Heart left ventricle (tissue), 13 donors: ENCODE measurements at regions not wholly inside any gene's neighbourhood (a gene's known extent, or its start where the extent isn't known, plus 50 kb on each side); places are given as distances from the start of the nearest gene placed in this dataset.
A peak's percentile ranks its signal among the peaks of the same experiment; 100 is the strongest.

Experiments
- POLR2A ChIP-seq, 2 donors: fragments of 450-650 bp; IDR thresholded peaks; one replicate each; pipeline ENCODE4 v1.6.1; 2017; ENCODE audit warnings: antibody characterized with exemption in 2 of 2, mild to moderate bottlenecking in 2 of 2, moderate library complexity in 2 of 2
- TF ChIP-seq, protein P1 (sequence below), 12 donors: fragments of 200-600 bp; sonication (generic) in 4 of 12; IDR thresholded peaks; one replicate each; pipeline versions ENCODE4 v1.5.0 to v1.8.0; 2018 to 2022; ENCODE audit warnings: antibody characterized with exemption in 12 of 12, mild to moderate bottlenecking in 5 of 12
- donor health status: ischemic (EF 13 %, LVEDD 7.1; RV severe dilation, severe dysfunction).
- donor health status: DM: no; HTN: yes; CAD: no.
- donor health status: DM: no; HTN: no; CAD: no.
- donor health status: ischemic (EF 25% LVEDD 6.9; RV normal size, moderate dysfunction).
- donor health status: ischemic (EF 25% LVEDD 5.7; RV mildly dilated, moderate dysfunction).
- donor health status: ischemic (EF 35%, LVEDD 5.7; RV mildly dilated, moderate dysfunction).
- donor health status: nonischemic (EF 11% LVEDD 7.7; RV severe dilation, severe dysfunction).
- donor health status: DM: yes; HTN: yes; CAD: no.
- donor health status: PGD.
- donor health status: ischemic (EF 29% LVEDD 5.4; RV normal size, mild dysfunction).
- donor health status: nonischemic (EF 23%, LVEDD 6.1; RV moderate dilation, normal function).

DNA sequence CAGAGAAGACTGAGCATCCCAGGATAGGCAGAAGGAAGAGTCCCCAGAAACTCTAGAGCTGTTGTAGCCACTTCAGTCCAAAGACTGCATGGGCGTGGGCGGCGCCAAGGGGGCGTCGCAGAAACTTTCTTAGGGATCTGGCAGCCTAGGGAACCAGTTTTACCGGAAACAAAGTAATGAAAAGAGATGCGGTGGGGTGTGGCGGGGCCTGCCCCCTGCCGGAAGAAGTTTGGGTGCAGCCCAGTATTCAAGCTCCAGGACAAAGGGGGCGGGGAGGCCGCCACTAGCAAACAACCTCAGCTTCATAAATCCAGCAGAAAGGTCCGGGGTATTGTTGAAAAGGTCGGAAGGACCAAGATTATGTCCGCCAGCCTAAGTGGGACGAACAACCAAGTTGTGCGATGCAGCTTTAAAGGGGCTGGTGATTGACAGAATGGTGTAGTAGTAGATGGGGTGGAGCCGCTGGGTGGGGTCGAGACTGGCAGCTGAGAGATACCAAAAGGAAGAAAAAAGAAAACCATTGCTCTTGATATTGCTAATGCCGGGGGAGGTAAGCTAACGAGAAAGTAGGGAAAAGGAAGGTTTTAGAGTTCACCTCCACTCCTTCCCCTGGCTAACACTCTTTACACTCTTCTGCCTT, 190.5 kb downstream of the RRAGB start:
- TF ChIP-seq, protein P1, sequence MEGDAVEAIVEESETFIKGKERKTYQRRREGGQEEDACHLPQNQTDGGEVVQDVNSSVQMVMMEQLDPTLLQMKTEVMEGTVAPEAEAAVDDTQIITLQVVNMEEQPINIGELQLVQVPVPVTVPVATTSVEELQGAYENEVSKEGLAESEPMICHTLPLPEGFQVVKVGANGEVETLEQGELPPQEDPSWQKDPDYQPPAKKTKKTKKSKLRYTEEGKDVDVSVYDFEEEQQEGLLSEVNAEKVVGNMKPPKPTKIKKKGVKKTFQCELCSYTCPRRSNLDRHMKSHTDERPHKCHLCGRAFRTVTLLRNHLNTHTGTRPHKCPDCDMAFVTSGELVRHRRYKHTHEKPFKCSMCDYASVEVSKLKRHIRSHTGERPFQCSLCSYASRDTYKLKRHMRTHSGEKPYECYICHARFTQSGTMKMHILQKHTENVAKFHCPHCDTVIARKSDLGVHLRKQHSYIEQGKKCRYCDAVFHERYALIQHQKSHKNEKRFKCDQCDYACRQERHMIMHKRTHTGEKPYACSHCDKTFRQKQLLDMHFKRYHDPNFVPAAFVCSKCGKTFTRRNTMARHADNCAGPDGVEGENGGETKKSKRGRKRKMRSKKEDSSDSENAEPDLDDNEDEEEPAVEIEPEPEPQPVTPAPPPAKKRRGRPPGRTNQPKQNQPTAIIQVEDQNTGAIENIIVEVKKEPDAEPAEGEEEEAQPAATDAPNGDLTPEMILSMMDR (IDR thresholded peaks at IDR 0.05), result peak in 11 of 12 donors; percentile 24 to 60 (median 45)
- TF ChIP-seq POLR2A (IDR thresholded peaks at IDR 0.05), result no peak
